ENCODE measurements at regions not wholly inside any gene's neighbourhood (a gene's known extent, or its start where the extent isn't known, plus 50 kb on each side); places are given as distances from the start of the nearest gene placed in this dataset.

- TF ChIP-seq POLR2A (IDR thresholded peaks at IDR 0.05): no peak
- no peak for TF ChIP-seq CTCF (IDR thresholded peaks at IDR 0.05)
Measured at GRCh38 chr4:114474188-114474800, 124.3 kb upstream of the UGT8 start.

Measured in body of pancreas (tissue), 4 donors.